Endothelial cell of umbilical vein (primary cell): ENCODE measurements at regions not wholly inside any gene's neighbourhood (a gene's known extent, or its start where the extent isn't known, plus 50 kb on each side); places are given as distances from the start of the nearest gene placed in this dataset.
"Not testable (repeated sequence)": the region's sequence is repeated elsewhere in the genome, so short reads cannot be mapped to it uniquely, and the experiment has no call there.

Experiments used
- CTCF ChIP-seq, 2 donors: IDR thresholded peaks; 1 replicate in 1 of 2; 2 replicates in 1 of 2; pipeline ENCODE4 v1.5.1; 2011; ENCODE audit warnings: low read length in 2 of 2, mild to moderate bottlenecking in 2 of 2, moderate library complexity in 2 of 2, control low read depth in 1 of 2, inconsistent platforms in 1 of 2, low read depth in 1 of 2; ENCODE audit not compliant: insufficient read depth in 1 of 2; ENCODE audit errors: extremely low read depth in 1 of 2
- EZH2 ChIP-seq: IDR thresholded peaks from 2 replicates; pipeline ENCODE4 v1.6.1; 2012; ENCODE audit warnings: borderline replicate concordance, low read depth, mild to moderate bottlenecking, moderate library complexity, low read length, inconsistent platforms; ENCODE audit not compliant: severe bottlenecking
- FOS ChIP-seq: IDR thresholded peaks from 2 replicates; pipeline ENCODE4 v1.6.1; 2011; ENCODE audit warnings: mild to moderate bottlenecking, low read length, moderate library complexity, borderline replicate concordance; ENCODE audit not compliant: insufficient read depth
- GATA2 ChIP-seq: IDR thresholded peaks from 2 replicates; pipeline ENCODE4 v1.7.0; 2011; ENCODE audit warnings: low read depth, mild to moderate bottlenecking, moderate library complexity, mixed read lengths, low read length; ENCODE audit not compliant: insufficient read length, insufficient read depth
- JUN ChIP-seq: IDR thresholded peaks from 2 replicates; pipeline ENCODE4 v1.6.1; 2011; ENCODE audit warnings: borderline replicate concordance, low read depth; ENCODE audit not compliant: insufficient read length, insufficient read depth
- MYC ChIP-seq: IDR thresholded peaks from one replicate; pipeline ENCODE4 v1.6.1; 2011; ENCODE audit warnings: mild to moderate bottlenecking, low read depth, low read length
- POLR2A ChIP-seq: IDR thresholded peaks from 2 replicates; pipeline ENCODE4 v1.6.1; 2012; ENCODE audit warnings: low read depth, mild to moderate bottlenecking, control low read depth, low read length
- POLR2AphosphoS5 ChIP-seq: IDR thresholded peaks from 2 replicates; pipeline ENCODE4 v1.6.1; 2012; ENCODE audit warnings: low read depth, mild to moderate bottlenecking, control low read depth, low read length, moderate library complexity; ENCODE audit not compliant: insufficient read depth

- not testable (repeated sequence) for TF ChIP-seq EZH2; CTCF (IDR thresholded peaks at IDR 0.05; ENCODE audit: extremely low read depth in 1 of 2, insufficient read depth in 1 of 2, low read depth in 1 of 2, low read length in 2 of 2); POLR2AphosphoS5; JUN; FOS; POLR2A; MYC; GATA2
Measured at GRCh38 chr21:10421199-10421598, 100.2 kb upstream of the TPTE start.
